Neural progenitor cell (in vitro differentiated cells): ENCODE measurements at regions not wholly inside any gene's neighbourhood (a gene's known extent, or its start where the extent isn't known, plus 50 kb on each side); places are given as distances from the start of the nearest gene placed in this dataset.
A peak's percentile ranks its signal among the peaks of the same experiment; 100 is the strongest.

Source experiments
- DNase-seq: peaks from one replicate; pipeline ENCODE4 v3.0.0-alpha.2; 2016; ENCODE audit warnings: low spot score
- H2AFZ ChIP-seq: fragments of 200-600 bp; sonication (generic); replicated peaks from 2 replicates; pipeline ENCODE4 v1.6.1; 2016; ENCODE audit warnings: antibody characterized with exemption
- H3F3A ChIP-seq: fragments of 200-600 bp; sonication (generic); 2 replicates; pipeline ENCODE4 v1.6.1; 2016; ENCODE audit warnings: antibody characterized with exemption, low read depth
- H3K27ac ChIP-seq: fragments of 200-600 bp; sonication (generic); 2 replicates; pipeline ENCODE4 v1.5.1; 2016; ENCODE audit warnings: mild to moderate bottlenecking
- H3K27me3 ChIP-seq: fragments of 200-600 bp; sonication (generic); 2 replicates; pipeline ENCODE4 v1.6.1; 2016; ENCODE audit warnings: mild to moderate bottlenecking, moderate library complexity
- H3K36me3 ChIP-seq: fragments of 200-600 bp; sonication (generic); 2 replicates; pipeline ENCODE4 v1.5.1; 2016
- H3K4me1 ChIP-seq: fragments of 200-600 bp; sonication (generic); 2 replicates; pipeline ENCODE4 v1.6.1; 2016; ENCODE audit warnings: mixed run types
- H3K4me2 ChIP-seq: fragments of 200-600 bp; sonication (generic); 2 replicates; pipeline ENCODE4 v1.6.1; 2016
- H3K4me3 ChIP-seq: fragments of 200-600 bp; sonication (generic); 2 replicates; pipeline ENCODE4 v1.5.1; 2016
- H3K79me2 ChIP-seq: fragments of 200-600 bp; sonication (generic); 2 replicates; pipeline ENCODE4 v1.6.1; 2016; ENCODE audit warnings: low read depth
- H3K9ac ChIP-seq: fragments of 200-600 bp; sonication (generic); 2 replicates; pipeline ENCODE4 v1.6.1; 2016
- H3K9me3 ChIP-seq: fragments of 200-600 bp; sonication (generic); 2 replicates; pipeline ENCODE4 v1.5.1; 2016; ENCODE audit warnings: low read depth
- H4K20me1 ChIP-seq: fragments of 200-600 bp; sonication (generic); 2 replicates; pipeline ENCODE4 v1.6.1; 2016; ENCODE audit warnings: low read depth
- H3K27ac Mint-ChIP-seq: 3 replicates; pipeline ENCODE4 v1.8.0; 2021; ENCODE audit warnings: mixed read lengths
- H3K27me3 Mint-ChIP-seq: 2 replicates; pipeline ENCODE4 v1.8.0; 2022; ENCODE audit warnings: low read depth, mild to moderate bottlenecking, inconsistent platforms, moderate library complexity, mixed read lengths; ENCODE audit not compliant: insufficient read depth
- H3K36me3 Mint-ChIP-seq: 3 replicates; pipeline ENCODE4 v1.8.0; 2021; ENCODE audit warnings: mixed read lengths
- H3K4me1 Mint-ChIP-seq: 3 replicates; pipeline ENCODE4 v1.8.0; 2021; ENCODE audit warnings: mixed read lengths
- H3K4me3 Mint-ChIP-seq: 3 replicates; pipeline ENCODE4 v1.8.0; 2021; ENCODE audit warnings: mild to moderate bottlenecking, moderate library complexity, mixed read lengths
- H3K9me3 Mint-ChIP-seq: 3 replicates; pipeline ENCODE4 v1.8.0; 2020; ENCODE audit warnings: mixed read lengths
- EZH2 ChIP-seq: fragments of 200-600 bp; sonication (generic); IDR thresholded peaks from 2 replicates; pipeline ENCODE4 v1.6.1; 2017; ENCODE audit warnings: antibody characterized with exemption, mild to moderate bottlenecking, moderate library complexity
- EZH2phosphoT487 ChIP-seq: fragments of 200-600 bp; sonication (generic); IDR thresholded peaks from 2 replicates; pipeline ENCODE4 v1.6.1; 2017; ENCODE audit warnings: antibody characterized with exemption
- TF ChIP-seq, protein P1 (sequence below): fragments of 200-600 bp; sonication (generic); IDR thresholded peaks from 2 replicates; pipeline ENCODE4 v1.5.1; 2017; ENCODE audit warnings: antibody characterized with exemption, mild to moderate bottlenecking

DNA sequence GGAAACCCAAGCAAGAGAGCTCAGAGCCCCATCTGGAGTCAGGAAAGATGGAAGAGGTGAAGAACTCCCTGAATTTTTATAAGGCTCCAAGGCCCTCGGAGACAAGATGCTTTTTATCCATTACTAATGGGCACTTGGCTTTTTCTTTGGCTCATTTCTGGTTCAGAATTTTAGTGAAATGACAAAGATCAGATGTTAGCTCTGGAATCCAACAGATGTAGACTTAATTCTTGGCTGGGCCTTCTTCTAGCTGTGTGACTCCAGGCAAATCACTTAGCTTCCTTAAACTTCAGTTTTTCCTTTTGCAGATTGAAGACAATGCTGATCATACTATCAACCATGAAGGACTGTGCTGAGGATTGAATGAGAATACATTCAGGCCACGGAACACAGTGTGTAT lies 85.2 kb downstream of the HRH4 start:
- no peak overlapping the region for H2AFZ ChIP-seq
- Mint-ChIP-seq H3K4me1 (peaks cover 13% of the 10 kb centered on the region), H3K27ac (no peak overlapping the region), H3K27me3 (peaks cover 8% of the 10 kb centered on the region), H3K4me3 (no peak overlapping the region), H3K9me3 (no peaks in the 10 kb centered on the region), H3K36me3 (no peaks in the 10 kb centered on the region)
- no peaks in the 10 kb centered on the region for H3K79me2 ChIP-seq
- H3K27ac ChIP-seq = no peak overlapping the region
- no peak for DNase-seq
- no peaks in the 10 kb centered on the region for H3K27me3 ChIP-seq
- H3K4me2 ChIP-seq = no peak overlapping the region
- TF ChIP-seq EZH2phosphoT487 (no peak), EZH2 (no peak)
- TF ChIP-seq, protein P1, sequence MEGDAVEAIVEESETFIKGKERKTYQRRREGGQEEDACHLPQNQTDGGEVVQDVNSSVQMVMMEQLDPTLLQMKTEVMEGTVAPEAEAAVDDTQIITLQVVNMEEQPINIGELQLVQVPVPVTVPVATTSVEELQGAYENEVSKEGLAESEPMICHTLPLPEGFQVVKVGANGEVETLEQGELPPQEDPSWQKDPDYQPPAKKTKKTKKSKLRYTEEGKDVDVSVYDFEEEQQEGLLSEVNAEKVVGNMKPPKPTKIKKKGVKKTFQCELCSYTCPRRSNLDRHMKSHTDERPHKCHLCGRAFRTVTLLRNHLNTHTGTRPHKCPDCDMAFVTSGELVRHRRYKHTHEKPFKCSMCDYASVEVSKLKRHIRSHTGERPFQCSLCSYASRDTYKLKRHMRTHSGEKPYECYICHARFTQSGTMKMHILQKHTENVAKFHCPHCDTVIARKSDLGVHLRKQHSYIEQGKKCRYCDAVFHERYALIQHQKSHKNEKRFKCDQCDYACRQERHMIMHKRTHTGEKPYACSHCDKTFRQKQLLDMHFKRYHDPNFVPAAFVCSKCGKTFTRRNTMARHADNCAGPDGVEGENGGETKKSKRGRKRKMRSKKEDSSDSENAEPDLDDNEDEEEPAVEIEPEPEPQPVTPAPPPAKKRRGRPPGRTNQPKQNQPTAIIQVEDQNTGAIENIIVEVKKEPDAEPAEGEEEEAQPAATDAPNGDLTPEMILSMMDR = no peak
- H3K9ac ChIP-seq = no peak overlapping the region
- H4K20me1 ChIP-seq = no peaks in the 10 kb centered on the region
- no peak overlapping the region for H3K4me3 ChIP-seq
- H3K36me3 ChIP-seq = no peaks in the 10 kb centered on the region
- no peaks in the 10 kb centered on the region for H3F3A ChIP-seq
- H3K9me3 ChIP-seq = no peaks in the 10 kb centered on the region
- H3K4me1 ChIP-seq = no peaks in the 10 kb centered on the region

DNA sequence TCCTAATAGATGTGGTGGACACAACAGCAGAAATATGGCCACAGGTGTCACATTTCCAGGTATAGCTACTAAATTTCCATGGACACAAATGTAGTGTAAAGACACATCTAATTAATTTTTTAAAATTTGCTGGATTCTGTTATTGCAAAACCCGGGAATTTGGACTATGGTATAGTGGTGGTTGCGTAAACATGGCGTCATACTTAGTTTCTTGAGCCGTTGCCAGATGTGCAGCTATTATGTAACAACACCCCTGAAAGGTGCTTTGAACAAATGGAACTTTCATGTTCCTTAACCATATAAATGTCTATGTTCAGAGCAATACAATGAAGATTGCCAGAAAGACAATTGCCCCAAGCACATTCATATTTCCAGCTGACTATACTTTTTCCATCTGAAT lies 85.9 kb downstream of the HRH4 start:
- H3K27me3 Mint-ChIP-seq = peaks cover 6% of the 10 kb centered on the region
- H3K4me3 ChIP-seq = no peak overlapping the region
- H4K20me1 ChIP-seq = no peaks in the 10 kb centered on the region
- DNase-seq = no peak
- no peak overlapping the region for H3K9ac ChIP-seq
- H3K4me3 Mint-ChIP-seq = no peak overlapping the region
- no peaks in the 10 kb centered on the region for H3K79me2 ChIP-seq
- H3K36me3 Mint-ChIP-seq = no peaks in the 10 kb centered on the region
- H3K9me3 Mint-ChIP-seq = no peaks in the 10 kb centered on the region
- peaks cover 13% of the 10 kb centered on the region for H3K4me1 Mint-ChIP-seq
- TF ChIP-seq, protein P1 = no peak
- TF ChIP-seq EZH2phosphoT487 (no peak), EZH2 (no peak)
- no peaks in the 10 kb centered on the region for H3K27me3 ChIP-seq
- no peak overlapping the region for H3K27ac Mint-ChIP-seq
- no peaks in the 10 kb centered on the region for H3F3A ChIP-seq
- H3K9me3 ChIP-seq = no peaks in the 10 kb centered on the region
- H3K27ac ChIP-seq = no peak overlapping the region
- no peaks in the 10 kb centered on the region for H3K4me1 ChIP-seq
- no peak overlapping the region for H2AFZ ChIP-seq
- no peak overlapping the region for H3K4me2 ChIP-seq
- H3K36me3 ChIP-seq = no peaks in the 10 kb centered on the region

DNA sequence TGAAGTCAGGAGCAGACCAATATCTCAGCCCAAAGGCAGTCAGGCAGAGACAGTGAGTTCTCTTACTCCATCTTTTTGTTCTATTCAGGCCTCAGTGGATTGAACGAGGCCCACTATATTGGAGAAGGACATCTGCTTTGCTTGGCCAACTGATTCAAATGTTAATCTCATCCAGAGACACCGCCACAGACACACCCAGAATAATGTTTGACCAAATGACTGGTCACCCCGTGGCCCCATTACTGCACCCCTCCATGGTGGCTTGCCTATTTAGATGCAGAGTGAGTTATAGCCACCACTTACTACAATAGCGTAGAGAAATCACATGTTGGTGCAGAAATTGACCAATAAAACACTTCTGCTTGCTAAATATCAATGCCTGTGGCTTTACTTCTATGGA lies 88.1 kb downstream of the HRH4 start:
- Histone ChIP-seq H3K36me3 (no peaks in the 10 kb centered on the region), H3K4me1 (peaks cover 7% of the 10 kb centered on the region), H3K9ac (no peak overlapping the region), H3K4me2 (no peak overlapping the region), H3F3A (peaks cover 2% of the 10 kb centered on the region), H3K79me2 (no peaks in the 10 kb centered on the region), H4K20me1 (no peaks in the 10 kb centered on the region), H3K4me3 (no peak overlapping the region), H3K27ac (no peak overlapping the region), H3K9me3 (no peaks in the 10 kb centered on the region), H2AFZ (no peak overlapping the region), H3K27me3 (no peaks in the 10 kb centered on the region)
- no peak overlapping the region for H3K27ac Mint-ChIP-seq
- peaks cover 6% of the 10 kb centered on the region for H3K27me3 Mint-ChIP-seq
- H3K4me1 Mint-ChIP-seq = peaks cover 17% of the 10 kb centered on the region
- H3K9me3 Mint-ChIP-seq = no peaks in the 10 kb centered on the region
- DNase-seq = no peak
- no peak overlapping the region for H3K4me3 Mint-ChIP-seq
- no peaks in the 10 kb centered on the region for H3K36me3 Mint-ChIP-seq
- no peak for TF ChIP-seq EZH2
- TF ChIP-seq, protein P1 = no peak
- no peak for TF ChIP-seq EZH2phosphoT487

DNA sequence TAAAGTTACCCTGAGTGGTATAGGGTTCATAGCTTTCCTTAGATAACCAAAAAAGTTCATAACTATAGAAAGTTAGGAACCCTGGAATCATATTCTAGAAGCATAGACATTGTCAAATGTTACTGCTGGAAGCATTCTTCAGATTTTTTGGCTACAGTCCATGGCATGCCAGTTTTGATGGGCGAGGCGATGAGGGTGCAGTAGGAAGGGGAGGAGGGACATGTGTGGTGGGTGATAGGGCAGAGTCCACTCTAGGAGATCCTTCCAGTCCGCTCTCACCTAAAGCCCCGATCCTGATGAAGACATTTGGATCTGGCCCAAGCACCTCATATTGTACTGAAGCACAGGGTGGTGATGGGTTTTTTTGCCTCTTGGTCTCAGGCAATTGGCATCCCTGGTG lies 91.8 kb downstream of the HRH4 start:
- peaks cover 3% of the 10 kb centered on the region for H3K27me3 Mint-ChIP-seq
- H2AFZ ChIP-seq = no peak overlapping the region
- TF ChIP-seq, protein P1 = no peak
- TF ChIP-seq EZH2 (no peak), EZH2phosphoT487 (no peak)

More for the DNA sequence above, 91.8 kb downstream of the HRH4 start:
- Histone ChIP-seq H4K20me1 (no peaks in the 10 kb centered on the region), H3K27me3 (no peaks in the 10 kb centered on the region), H3K79me2 (no peaks in the 10 kb centered on the region), H3K27ac (no peak overlapping the region), H3K36me3 (no peaks in the 10 kb centered on the region), H3K9ac (no peak overlapping the region), H3K4me2 (no peak overlapping the region), H3F3A (peaks cover 4% of the 10 kb centered on the region), H3K4me3 (no peak overlapping the region), H3K4me1 (peaks cover 20% of the 10 kb centered on the region), H3K9me3 (no peaks in the 10 kb centered on the region)
- Mint-ChIP-seq H3K4me3 (no peak overlapping the region), H3K9me3 (no peaks in the 10 kb centered on the region), H3K27ac (peak overlapping the region; percentile 78), H3K36me3 (no peaks in the 10 kb centered on the region), H3K4me1 (peaks cover 19% of the 10 kb centered on the region)
- DNase-seq = no peak
